Vagina (tissue), 2 donors: ENCODE measurements at regions not wholly inside any gene's neighbourhood (a gene's known extent, or its start where the extent isn't known, plus 50 kb on each side); places are given as distances from the start of the nearest gene placed in this dataset.

Source experiments
- DNase-seq, 2 donors: peaks; one replicate each; pipeline ENCODE4 v3.0.0-alpha.2; 2017; ENCODE audit errors: extremely low spot score in 2 of 2
- H3K27ac ChIP-seq: fragments of 200-600 bp; sonication (generic); one replicate; pipeline ENCODE4 v1.5.1; 2019
- H3K27me3 ChIP-seq: fragments of 200-600 bp; sonication (generic); one replicate; pipeline ENCODE4 v1.5.1; 2019
- H3K36me3 ChIP-seq, 2 donors: fragments of 200-600 bp; sonication (generic); one replicate each; pipeline ENCODE4 v1.5.1; 2017 to 2019
- H3K4me1 ChIP-seq: fragments of 200-600 bp; sonication (generic); one replicate; pipeline ENCODE4 v1.5.1; 2019
- H3K4me3 ChIP-seq, 2 donors: fragments of 200-600 bp; sonication (generic); 1 replicate in 1 of 2; 2 replicates in 1 of 2; pipeline ENCODE4 v1.5.1; 2016 to 2019
- H3K9me3 ChIP-seq: fragments of 200-600 bp; sonication (generic); one replicate; pipeline ENCODE4 v1.5.1; 2019
- POLR2A ChIP-seq, 2 donors: fragments of 450-650 bp; IDR thresholded peaks; one replicate each; pipeline ENCODE4 v1.6.1; 2017; ENCODE audit warnings: antibody characterized with exemption in 2 of 2, mild to moderate bottlenecking in 2 of 2, moderate library complexity in 2 of 2
- POLR2AphosphoS5 ChIP-seq, 2 donors: sonication (generic); formaldehyde crosslinking; IDR thresholded peaks; one replicate each; pipeline ENCODE4 v1.9.0; 2017; ENCODE audit warnings: antibody characterized with exemption in 2 of 2, mild to moderate bottlenecking in 2 of 2, low read depth in 1 of 2; ENCODE audit not compliant: insufficient read depth in 1 of 2
- intact Hi-C: fragments of 100-400 bp; cut with DNase I; formaldehyde crosslinking; loops from one replicate; pipeline ENCODE4 v1.15.1; 2023
- TF ChIP-seq, protein P1 (sequence below), 3 experiments: fragments of 450-650 bp in 2 of 3; fragments of 200-600 bp in 1 of 3; sonication (generic) in 1 of 3; IDR thresholded peaks; one replicate each; pipeline ENCODE4 v1.5.1; 2017 to 2019; ENCODE audit warnings: antibody characterized with exemption in 3 of 3, mild to moderate bottlenecking in 2 of 3, moderate library complexity in 2 of 3

- Histone ChIP-seq H3K27ac (no peak overlapping the region), H3K36me3 (no peaks in the 10 kb centered on the region), H3K27me3 (no peaks in the 10 kb centered on the region), H3K4me1 (peaks cover 24% of the 10 kb centered on the region), H3K9me3 (no peaks in the 10 kb centered on the region), H3K4me3 (no peak overlapping the region)
- DNase-seq: no peak
- TF ChIP-seq POLR2A (IDR thresholded peaks at IDR 0.05) (no peak), POLR2AphosphoS5 (IDR thresholded peaks at IDR 0.05; ENCODE audit: insufficient read depth in 1 of 2, low read depth in 1 of 2) (no peak)
- TF ChIP-seq, protein P1, sequence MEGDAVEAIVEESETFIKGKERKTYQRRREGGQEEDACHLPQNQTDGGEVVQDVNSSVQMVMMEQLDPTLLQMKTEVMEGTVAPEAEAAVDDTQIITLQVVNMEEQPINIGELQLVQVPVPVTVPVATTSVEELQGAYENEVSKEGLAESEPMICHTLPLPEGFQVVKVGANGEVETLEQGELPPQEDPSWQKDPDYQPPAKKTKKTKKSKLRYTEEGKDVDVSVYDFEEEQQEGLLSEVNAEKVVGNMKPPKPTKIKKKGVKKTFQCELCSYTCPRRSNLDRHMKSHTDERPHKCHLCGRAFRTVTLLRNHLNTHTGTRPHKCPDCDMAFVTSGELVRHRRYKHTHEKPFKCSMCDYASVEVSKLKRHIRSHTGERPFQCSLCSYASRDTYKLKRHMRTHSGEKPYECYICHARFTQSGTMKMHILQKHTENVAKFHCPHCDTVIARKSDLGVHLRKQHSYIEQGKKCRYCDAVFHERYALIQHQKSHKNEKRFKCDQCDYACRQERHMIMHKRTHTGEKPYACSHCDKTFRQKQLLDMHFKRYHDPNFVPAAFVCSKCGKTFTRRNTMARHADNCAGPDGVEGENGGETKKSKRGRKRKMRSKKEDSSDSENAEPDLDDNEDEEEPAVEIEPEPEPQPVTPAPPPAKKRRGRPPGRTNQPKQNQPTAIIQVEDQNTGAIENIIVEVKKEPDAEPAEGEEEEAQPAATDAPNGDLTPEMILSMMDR (IDR thresholded peaks at IDR 0.05): no peak
- intact Hi-C loops: no loop called here
Measured at GRCh38 chr3:177749836-177750235, 552.6 kb upstream of the TBL1XR1 start.

GRCh38 chr3:177750436-177750835 is 553.2 kb upstream of the TBL1XR1 start:
- TF ChIP-seq POLR2A (IDR thresholded peaks at IDR 0.05) (no peak), POLR2AphosphoS5 (IDR thresholded peaks at IDR 0.05; ENCODE audit: insufficient read depth in 1 of 2, low read depth in 1 of 2) (no peak)
- TF ChIP-seq, protein P1 (IDR thresholded peaks at IDR 0.05): no peak
- intact Hi-C loops: no loop called here
- H3K9me3 ChIP-seq: no peaks in the 10 kb centered on the region

GRCh38 chr3:177751770-177752169 is 554.5 kb upstream of the TBL1XR1 start:
- no peaks in the 10 kb centered on the region for H3K27me3 ChIP-seq
- no peak overlapping the region for H3K4me3 ChIP-seq
- no peaks in the 10 kb centered on the region for H3K9me3 ChIP-seq
- no peak for DNase-seq
- intact Hi-C loops: no loop called here
- peaks cover 24% of the 10 kb centered on the region for H3K4me1 ChIP-seq
- no peak for TF ChIP-seq POLR2AphosphoS5 (IDR thresholded peaks at IDR 0.05; ENCODE audit: insufficient read depth in 1 of 2, low read depth in 1 of 2)
- TF ChIP-seq, protein P1 (IDR thresholded peaks at IDR 0.05): no peak
- TF ChIP-seq POLR2A (IDR thresholded peaks at IDR 0.05): no peak
- no peak overlapping the region for H3K27ac ChIP-seq
- no peaks in the 10 kb centered on the region for H3K36me3 ChIP-seq

More at GRCh38 chr3:177750436-177750835, 553.2 kb upstream of the TBL1XR1 start:
- Histone ChIP-seq H3K4me3 (no peak overlapping the region), H3K36me3 (no peaks in the 10 kb centered on the region), H3K4me1 (peaks cover 24% of the 10 kb centered on the region), H3K27ac (no peak overlapping the region), H3K27me3 (no peaks in the 10 kb centered on the region)
- no peak for DNase-seq

DNA sequence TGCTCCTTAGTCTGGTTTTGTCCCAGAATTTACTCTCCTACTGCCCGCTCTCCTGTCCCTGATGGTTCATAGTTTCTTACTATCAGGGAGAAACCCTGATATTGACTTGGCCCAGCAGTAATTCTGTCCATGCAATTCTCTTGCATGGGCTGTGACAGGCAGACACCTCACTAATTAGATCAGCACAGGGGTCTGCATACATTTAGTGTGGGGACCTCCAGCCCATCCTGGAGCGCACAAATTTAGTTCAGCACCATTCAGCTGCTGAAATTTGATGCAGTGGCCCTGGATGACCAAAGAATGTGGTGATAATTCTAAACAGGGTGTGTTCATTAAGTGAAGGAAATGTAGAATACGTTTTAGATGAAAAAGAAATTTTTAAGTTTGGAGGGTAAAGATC is 555.5 kb upstream of the TBL1XR1 start:
- Histone ChIP-seq H3K27me3 (no peaks in the 10 kb centered on the region), H3K36me3 (no peaks in the 10 kb centered on the region), H3K4me3 (no peak overlapping the region), H3K9me3 (no peaks in the 10 kb centered on the region), H3K4me1 (peaks cover 24% of the 10 kb centered on the region), H3K27ac (no peak overlapping the region)
- intact Hi-C loops: no loop called here
- DNase-seq: no peak
- no peak for TF ChIP-seq POLR2AphosphoS5 (IDR thresholded peaks at IDR 0.05; ENCODE audit: insufficient read depth in 1 of 2, low read depth in 1 of 2)
- TF ChIP-seq, protein P1 (IDR thresholded peaks at IDR 0.05): no peak
- TF ChIP-seq POLR2A (IDR thresholded peaks at IDR 0.05): no peak

GRCh38 chr3:177753451-177754155 is 556.3 kb upstream of the TBL1XR1 start:
- no peak for TF ChIP-seq POLR2A (IDR thresholded peaks at IDR 0.05)
- TF ChIP-seq, protein P1 (IDR thresholded peaks at IDR 0.05): no peak
- TF ChIP-seq POLR2AphosphoS5 (IDR thresholded peaks at IDR 0.05; ENCODE audit: insufficient read depth in 1 of 2, low read depth in 1 of 2): no peak
- no peak overlapping the region for H3K27ac ChIP-seq
- H3K9me3 ChIP-seq: no peaks in the 10 kb centered on the region
- no peak overlapping the region for H3K4me3 ChIP-seq
- no peaks in the 10 kb centered on the region for H3K36me3 ChIP-seq
- H3K27me3 ChIP-seq: no peaks in the 10 kb centered on the region
- DNase-seq: no peak
- intact Hi-C loops: no loop called here
- peaks cover 26% of the 10 kb centered on the region for H3K4me1 ChIP-seq
